ENCODE measurements at regions not wholly inside any gene's neighbourhood (a gene's known extent, or its start where the extent isn't known, plus 50 kb on each side); places are given as distances from the start of the nearest gene placed in this dataset.

- Mint-ChIP-seq H3K27ac (no peak overlapping the region), H3K27me3 (ENCODE audit: insufficient read depth, low read depth, poor library complexity) (no peaks in the 10 kb centered on the region), H3K9me3 (no peaks in the 10 kb centered on the region), H3K4me1 (no peaks in the 10 kb centered on the region), H3K4me3 (no peak overlapping the region), H3K36me3 (ENCODE audit: low read depth) (no peaks in the 10 kb centered on the region)
- Histone ChIP-seq H3K4me2 (no peak overlapping the region), H4K20me1 (replicated peaks; ENCODE audit: insufficient read depth) (no peaks in the 10 kb centered on the region), H3F3A (replicated peaks; ENCODE audit: low read depth) (no peaks in the 10 kb centered on the region), H3K9me2 (ENCODE audit: insufficient read depth) (peaks cover 23% of the 10 kb centered on the region), H3K79me2 (replicated peaks; ENCODE audit: insufficient read depth) (no peaks in the 10 kb centered on the region), H3K4me1 (ENCODE audit: insufficient read depth) (no peaks in the 10 kb centered on the region), H3K27me3 (ENCODE audit: insufficient read depth) (no peaks in the 10 kb centered on the region), H2AFZ (no peak overlapping the region), H3K36me3 (ENCODE audit: insufficient read depth) (no peaks in the 10 kb centered on the region), H3K4me3 (no peak overlapping the region), H3K27ac (ENCODE audit: low read depth) (no peak overlapping the region)
- DNase-seq (ENCODE audit: low spot score) (no peak), ATAC-seq (no peak)
- TF ChIP-seq REST (IDR thresholded peaks at IDR 0.05; ENCODE audit: unreplicated experiment) (no peak), ZNF114 (CRISPR knock-in tag; IDR thresholded peaks at IDR 0.05) (no peak), ZNF331 (CRISPR knock-in tag; IDR thresholded peaks at IDR 0.05; ENCODE audit: low read depth) (no peak), JUNB (IDR thresholded peaks at IDR 0.05; ENCODE audit: unreplicated experiment) (no peak), EZH2 (IDR thresholded peaks at IDR 0.05; ENCODE audit: low read depth, unreplicated experiment) (no peak), NANOG (IDR thresholded peaks at IDR 0.05; ENCODE audit: borderline replicate concordance) (no peak), POLR2AphosphoS5 (IDR thresholded peaks at IDR 0.05; ENCODE audit: low read depth) (no peak), ZNF462 (CRISPR knock-in tag; IDR thresholded peaks at IDR 0.05) (no peak)
- TF ChIP-seq, protein P1, sequence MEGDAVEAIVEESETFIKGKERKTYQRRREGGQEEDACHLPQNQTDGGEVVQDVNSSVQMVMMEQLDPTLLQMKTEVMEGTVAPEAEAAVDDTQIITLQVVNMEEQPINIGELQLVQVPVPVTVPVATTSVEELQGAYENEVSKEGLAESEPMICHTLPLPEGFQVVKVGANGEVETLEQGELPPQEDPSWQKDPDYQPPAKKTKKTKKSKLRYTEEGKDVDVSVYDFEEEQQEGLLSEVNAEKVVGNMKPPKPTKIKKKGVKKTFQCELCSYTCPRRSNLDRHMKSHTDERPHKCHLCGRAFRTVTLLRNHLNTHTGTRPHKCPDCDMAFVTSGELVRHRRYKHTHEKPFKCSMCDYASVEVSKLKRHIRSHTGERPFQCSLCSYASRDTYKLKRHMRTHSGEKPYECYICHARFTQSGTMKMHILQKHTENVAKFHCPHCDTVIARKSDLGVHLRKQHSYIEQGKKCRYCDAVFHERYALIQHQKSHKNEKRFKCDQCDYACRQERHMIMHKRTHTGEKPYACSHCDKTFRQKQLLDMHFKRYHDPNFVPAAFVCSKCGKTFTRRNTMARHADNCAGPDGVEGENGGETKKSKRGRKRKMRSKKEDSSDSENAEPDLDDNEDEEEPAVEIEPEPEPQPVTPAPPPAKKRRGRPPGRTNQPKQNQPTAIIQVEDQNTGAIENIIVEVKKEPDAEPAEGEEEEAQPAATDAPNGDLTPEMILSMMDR (conservative IDR thresholded peaks at IDR 0.05; ENCODE audit: low read depth in 2 of 2) = no peak
- TF ChIP-seq, protein P2, sequence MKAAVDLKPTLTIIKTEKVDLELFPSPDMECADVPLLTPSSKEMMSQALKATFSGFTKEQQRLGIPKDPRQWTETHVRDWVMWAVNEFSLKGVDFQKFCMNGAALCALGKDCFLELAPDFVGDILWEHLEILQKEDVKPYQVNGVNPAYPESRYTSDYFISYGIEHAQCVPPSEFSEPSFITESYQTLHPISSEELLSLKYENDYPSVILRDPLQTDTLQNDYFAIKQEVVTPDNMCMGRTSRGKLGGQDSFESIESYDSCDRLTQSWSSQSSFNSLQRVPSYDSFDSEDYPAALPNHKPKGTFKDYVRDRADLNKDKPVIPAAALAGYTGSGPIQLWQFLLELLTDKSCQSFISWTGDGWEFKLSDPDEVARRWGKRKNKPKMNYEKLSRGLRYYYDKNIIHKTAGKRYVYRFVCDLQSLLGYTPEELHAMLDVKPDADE (IDR thresholded peaks at IDR 0.05) = no peak
These were observed 156.3 kb upstream of the CCDC68 start for GRCh38 chr18:55115606-55116005.
